ENCODE measurements at regions not wholly inside any gene's neighbourhood (a gene's known extent, or its start where the extent isn't known, plus 50 kb on each side); places are given as distances from the start of the nearest gene placed in this dataset.

- Histone ChIP-seq H3K4me3 (replicated peaks in 1 of 3; ENCODE audit: low read depth in 2 of 3, low read length in 3 of 3) (no peak overlapping the region), H3K79me2 (ENCODE audit: insufficient read depth, low read length) (no peaks in the 10 kb centered on the region), H3K4me2 (replicated peaks; ENCODE audit: extremely low read depth, low read length, poor library complexity, severe bottlenecking) (no peak overlapping the region), H3K9ac (ENCODE audit: insufficient read depth, low read length, poor library complexity, severe bottlenecking) (no peak overlapping the region), H4K20me1 (ENCODE audit: insufficient read depth, low read length) (no peaks in the 10 kb centered on the region), H3K27me3 (ENCODE audit: control insufficient read depth in 2 of 2, insufficient read depth in 2 of 2, low read length in 2 of 2) (no peaks in the 10 kb centered on the region), H3K9me3 (replicated peaks in 1 of 2; ENCODE audit: control insufficient read depth in 1 of 2, insufficient read depth in 1 of 2, low read length in 2 of 2) (no peaks in the 10 kb centered on the region), H2AFZ (ENCODE audit: insufficient read depth, low read depth, low read length, poor library complexity, severe bottlenecking) (no peak overlapping the region), H3K27ac (ENCODE audit: low read depth in 1 of 2, low read length in 2 of 2) (no peak overlapping the region), H3K36me3 (replicated peaks in 1 of 2; ENCODE audit: control insufficient read depth in 1 of 2, insufficient read depth in 2 of 2, low read length in 2 of 2) (no peaks in the 10 kb centered on the region), H3K4me1 (ENCODE audit: control insufficient read depth in 1 of 2, insufficient read depth in 2 of 2, low read length in 2 of 2) (no peaks in the 10 kb centered on the region)
- Mint-ChIP-seq H3K36me3 (no peaks in the 10 kb centered on the region), H3K27ac (no peak overlapping the region), H3K4me1 (no peaks in the 10 kb centered on the region), H3K9me3 (no peaks in the 10 kb centered on the region), H3K27me3 (ENCODE audit: low read depth in 3 of 3) (peaks cover 1 to 3% (median 2%) of the 10 kb centered on the region in 3 donors), H3K4me3 (no peak overlapping the region)
- intact Hi-C loops (cut with micrococcal nuclease) = loop anchor here in 1 of 2 donors (10.0 kb wide), 1 partner anchor 287 kb away; no protein-coding TSS in a partner anchor
- no peak for DNase-seq
- TF ChIP-seq, protein P1, sequence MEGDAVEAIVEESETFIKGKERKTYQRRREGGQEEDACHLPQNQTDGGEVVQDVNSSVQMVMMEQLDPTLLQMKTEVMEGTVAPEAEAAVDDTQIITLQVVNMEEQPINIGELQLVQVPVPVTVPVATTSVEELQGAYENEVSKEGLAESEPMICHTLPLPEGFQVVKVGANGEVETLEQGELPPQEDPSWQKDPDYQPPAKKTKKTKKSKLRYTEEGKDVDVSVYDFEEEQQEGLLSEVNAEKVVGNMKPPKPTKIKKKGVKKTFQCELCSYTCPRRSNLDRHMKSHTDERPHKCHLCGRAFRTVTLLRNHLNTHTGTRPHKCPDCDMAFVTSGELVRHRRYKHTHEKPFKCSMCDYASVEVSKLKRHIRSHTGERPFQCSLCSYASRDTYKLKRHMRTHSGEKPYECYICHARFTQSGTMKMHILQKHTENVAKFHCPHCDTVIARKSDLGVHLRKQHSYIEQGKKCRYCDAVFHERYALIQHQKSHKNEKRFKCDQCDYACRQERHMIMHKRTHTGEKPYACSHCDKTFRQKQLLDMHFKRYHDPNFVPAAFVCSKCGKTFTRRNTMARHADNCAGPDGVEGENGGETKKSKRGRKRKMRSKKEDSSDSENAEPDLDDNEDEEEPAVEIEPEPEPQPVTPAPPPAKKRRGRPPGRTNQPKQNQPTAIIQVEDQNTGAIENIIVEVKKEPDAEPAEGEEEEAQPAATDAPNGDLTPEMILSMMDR (IDR thresholded peaks at IDR 0.05) = no peak
- WGBS (ENCODE audit: insufficient coverage) = no CpG with 5 or more reads among the region's 2 CpGs
These were observed 197.0 kb upstream of the ZPLD1 start for GRCh38 chr3:102237838-102238237.

GRCh38 chr3:102238362-102238761 lies 196.5 kb upstream of the ZPLD1 start:
- H3K4me1 Mint-ChIP-seq = no peaks in the 10 kb centered on the region
- H3K27ac ChIP-seq (ENCODE audit: low read depth in 1 of 2, low read length in 2 of 2) = no peak overlapping the region
- H3K9ac ChIP-seq (ENCODE audit: insufficient read depth, low read length, poor library complexity, severe bottlenecking) = no peak overlapping the region
- H3K27me3 Mint-ChIP-seq (ENCODE audit: low read depth in 3 of 3) = peaks cover 1 to 3% (median 2%) of the 10 kb centered on the region in 3 donors
- H3K9me3 ChIP-seq (replicated peaks in 1 of 2; ENCODE audit: control insufficient read depth in 1 of 2, insufficient read depth in 1 of 2, low read length in 2 of 2) = no peaks in the 10 kb centered on the region
- no peaks in the 10 kb centered on the region for H3K36me3 Mint-ChIP-seq
- intact Hi-C loops (cut with micrococcal nuclease) = loop anchor here in 1 of 2 donors (10.0 kb wide), 1 partner anchor 286 kb away; no protein-coding TSS in a partner anchor
- no peaks in the 10 kb centered on the region for H3K4me1 ChIP-seq (ENCODE audit: control insufficient read depth in 1 of 2, insufficient read depth in 2 of 2, low read length in 2 of 2)
- H3K79me2 ChIP-seq (ENCODE audit: insufficient read depth, low read length) = no peaks in the 10 kb centered on the region
- DNase-seq = no peak
- no peak overlapping the region for H3K4me2 ChIP-seq (replicated peaks; ENCODE audit: extremely low read depth, low read length, poor library complexity, severe bottlenecking)
- no peak overlapping the region for H3K4me3 Mint-ChIP-seq
- H3K9me3 Mint-ChIP-seq = no peaks in the 10 kb centered on the region
- H3K36me3 ChIP-seq (replicated peaks in 1 of 2; ENCODE audit: control insufficient read depth in 1 of 2, insufficient read depth in 2 of 2, low read length in 2 of 2) = no peaks in the 10 kb centered on the region
- H3K4me3 ChIP-seq (replicated peaks in 1 of 3; ENCODE audit: low read depth in 2 of 3, low read length in 3 of 3) = no peak overlapping the region
- H4K20me1 ChIP-seq (ENCODE audit: insufficient read depth, low read length) = no peaks in the 10 kb centered on the region
- H3K27me3 ChIP-seq (ENCODE audit: control insufficient read depth in 2 of 2, insufficient read depth in 2 of 2, low read length in 2 of 2) = no peaks in the 10 kb centered on the region
- H3K27ac Mint-ChIP-seq = no peak overlapping the region
- H2AFZ ChIP-seq (ENCODE audit: insufficient read depth, low read depth, low read length, poor library complexity, severe bottlenecking) = no peak overlapping the region
- TF ChIP-seq, protein P1 (IDR thresholded peaks at IDR 0.05) = no peak
